VCaP (cell line): ENCODE measurements at regions not wholly inside any gene's neighbourhood (a gene's known extent, or its start where the extent isn't known, plus 50 kb on each side); places are given as distances from the start of the nearest gene placed in this dataset.

Experiments
- H3K27ac ChIP-seq: fragments of 450-650 bp; 2 replicates; pipeline ENCODE4 v1.5.1; 2017
- TF ChIP-seq, protein P1 (sequence below): fragments of 450-650 bp; conservative IDR thresholded peaks from 2 replicates; pipeline ENCODE4 v1.5.1; 2017; ENCODE audit warnings: mild to moderate bottlenecking, moderate library complexity

DNA sequence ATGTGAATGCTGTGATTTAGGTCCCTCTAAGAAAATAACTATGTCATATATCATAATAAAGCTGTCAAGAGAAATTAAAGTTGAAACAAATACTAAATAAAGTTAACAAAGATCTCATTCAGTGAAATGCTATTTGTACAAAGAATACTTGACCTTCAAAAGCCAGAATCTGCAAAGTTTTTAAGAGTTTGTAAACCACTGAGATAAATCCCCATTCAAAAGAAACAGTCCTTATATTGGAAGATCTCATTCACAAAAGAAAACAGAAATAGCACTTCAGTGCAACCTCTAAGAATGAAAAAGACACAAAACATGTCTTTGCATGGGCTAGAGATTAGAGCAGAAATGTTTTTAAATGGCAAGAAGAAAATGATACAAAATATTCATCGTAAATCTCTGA, 149.1 kb upstream of the USP38 start:
- TF ChIP-seq, protein P1, sequence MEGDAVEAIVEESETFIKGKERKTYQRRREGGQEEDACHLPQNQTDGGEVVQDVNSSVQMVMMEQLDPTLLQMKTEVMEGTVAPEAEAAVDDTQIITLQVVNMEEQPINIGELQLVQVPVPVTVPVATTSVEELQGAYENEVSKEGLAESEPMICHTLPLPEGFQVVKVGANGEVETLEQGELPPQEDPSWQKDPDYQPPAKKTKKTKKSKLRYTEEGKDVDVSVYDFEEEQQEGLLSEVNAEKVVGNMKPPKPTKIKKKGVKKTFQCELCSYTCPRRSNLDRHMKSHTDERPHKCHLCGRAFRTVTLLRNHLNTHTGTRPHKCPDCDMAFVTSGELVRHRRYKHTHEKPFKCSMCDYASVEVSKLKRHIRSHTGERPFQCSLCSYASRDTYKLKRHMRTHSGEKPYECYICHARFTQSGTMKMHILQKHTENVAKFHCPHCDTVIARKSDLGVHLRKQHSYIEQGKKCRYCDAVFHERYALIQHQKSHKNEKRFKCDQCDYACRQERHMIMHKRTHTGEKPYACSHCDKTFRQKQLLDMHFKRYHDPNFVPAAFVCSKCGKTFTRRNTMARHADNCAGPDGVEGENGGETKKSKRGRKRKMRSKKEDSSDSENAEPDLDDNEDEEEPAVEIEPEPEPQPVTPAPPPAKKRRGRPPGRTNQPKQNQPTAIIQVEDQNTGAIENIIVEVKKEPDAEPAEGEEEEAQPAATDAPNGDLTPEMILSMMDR: no peak
- H3K27ac ChIP-seq: no peak overlapping the region

DNA sequence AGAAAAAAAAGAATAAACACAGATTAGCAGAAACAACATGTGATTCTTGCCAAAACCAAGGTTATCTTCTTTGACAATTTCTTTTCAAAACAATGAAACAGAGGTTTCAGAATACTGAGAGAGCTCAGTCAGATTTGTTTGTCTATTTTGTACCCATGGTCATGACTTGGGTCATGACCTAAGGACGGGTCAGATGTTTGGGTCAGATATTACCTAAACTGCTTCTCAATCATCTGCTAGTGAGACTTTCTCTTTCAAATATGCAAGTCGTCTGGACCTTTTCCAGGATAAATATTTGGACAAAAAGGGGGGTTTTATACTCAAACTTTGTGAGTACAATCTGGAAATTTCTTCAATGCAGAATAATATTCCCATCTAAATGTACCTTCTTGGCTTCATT, 148.3 kb upstream of the USP38 start:
- TF ChIP-seq, protein P1: no peak
- H3K27ac ChIP-seq: no peak overlapping the region

DNA sequence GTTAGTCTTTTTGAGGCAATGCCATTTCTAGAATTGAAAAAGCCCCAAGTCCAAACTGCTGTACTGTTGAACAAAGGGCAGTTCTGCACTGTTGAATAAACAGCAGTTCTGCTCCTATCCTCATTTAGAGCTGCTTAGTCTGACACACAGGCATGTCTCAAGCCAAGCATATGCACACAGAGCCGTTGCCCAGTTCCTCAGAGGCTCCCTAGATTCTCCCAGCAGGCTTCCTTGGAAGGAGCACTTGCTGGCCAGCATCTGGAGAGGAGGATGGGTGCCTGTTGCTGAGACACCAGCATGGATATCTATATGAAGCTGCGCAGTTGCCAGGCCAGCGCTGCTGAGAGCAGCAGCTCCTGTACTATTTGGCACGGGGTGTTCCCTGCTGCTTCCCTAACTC, 138.3 kb upstream of the USP38 start:
- no peak overlapping the region for H3K27ac ChIP-seq
- TF ChIP-seq, protein P1: no peak

DNA sequence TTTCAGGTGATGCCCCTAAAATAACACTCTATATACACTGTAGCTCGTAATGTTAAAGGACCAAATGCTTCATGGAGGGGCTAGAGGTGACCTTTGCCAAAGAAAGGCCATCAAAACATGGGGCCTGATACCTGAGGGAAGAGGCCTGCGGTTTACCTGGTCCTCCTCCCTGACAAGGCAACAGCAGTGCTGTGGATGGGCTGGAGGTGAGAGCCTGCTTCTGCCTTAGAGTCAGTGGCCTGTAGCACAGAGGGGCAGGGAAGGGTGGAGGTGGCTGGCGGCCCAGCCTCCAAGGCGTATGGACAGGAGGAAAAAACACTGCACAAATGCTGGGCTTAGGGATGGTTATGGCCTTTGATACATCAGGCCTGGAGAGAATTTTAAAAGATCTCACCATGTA, 137.8 kb upstream of the USP38 start:
- no peak overlapping the region for H3K27ac ChIP-seq
- TF ChIP-seq, protein P1: no peak

DNA sequence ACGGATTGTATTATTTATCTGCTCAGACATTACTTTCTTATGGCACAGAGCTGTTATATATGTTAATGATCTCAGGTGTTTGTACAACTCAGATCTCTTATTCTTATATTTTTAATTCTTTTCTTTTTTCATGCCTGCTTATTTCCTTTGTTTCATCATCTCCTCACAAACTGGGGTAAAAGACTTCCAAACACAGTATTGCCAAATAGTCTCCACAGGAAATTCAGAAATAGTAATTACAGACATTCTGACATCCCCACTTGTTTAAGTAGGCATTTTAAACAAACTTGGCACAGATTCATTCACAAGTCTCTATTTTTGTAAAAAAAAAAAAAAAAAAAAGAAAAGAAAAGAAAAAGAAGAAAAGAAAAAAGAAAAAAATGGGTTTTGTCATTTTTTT, 129.7 kb upstream of the USP38 start:
- TF ChIP-seq, protein P1: no peak
- no peak overlapping the region for H3K27ac ChIP-seq

DNA sequence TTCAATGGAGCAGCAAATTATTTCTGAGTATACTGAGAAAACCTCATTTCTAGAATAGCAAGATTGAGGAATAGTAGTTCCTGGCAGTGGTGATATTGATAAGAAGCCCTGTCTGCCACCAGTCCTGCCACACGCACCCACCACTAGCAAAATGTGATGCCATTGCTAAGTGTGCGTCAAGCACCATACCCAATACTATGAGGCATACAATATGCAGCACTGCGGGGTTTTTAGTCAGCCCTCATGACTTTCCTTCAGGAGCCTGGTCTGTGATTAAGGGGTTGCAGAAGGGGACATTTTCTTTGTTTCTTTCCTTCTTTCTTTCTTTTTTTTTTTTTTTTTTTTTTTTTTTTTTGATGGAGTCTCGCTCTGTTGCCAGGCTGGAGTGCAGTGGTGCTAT, 128.7 kb upstream of the USP38 start:
- TF ChIP-seq, protein P1: no peak
- no peak overlapping the region for H3K27ac ChIP-seq

DNA sequence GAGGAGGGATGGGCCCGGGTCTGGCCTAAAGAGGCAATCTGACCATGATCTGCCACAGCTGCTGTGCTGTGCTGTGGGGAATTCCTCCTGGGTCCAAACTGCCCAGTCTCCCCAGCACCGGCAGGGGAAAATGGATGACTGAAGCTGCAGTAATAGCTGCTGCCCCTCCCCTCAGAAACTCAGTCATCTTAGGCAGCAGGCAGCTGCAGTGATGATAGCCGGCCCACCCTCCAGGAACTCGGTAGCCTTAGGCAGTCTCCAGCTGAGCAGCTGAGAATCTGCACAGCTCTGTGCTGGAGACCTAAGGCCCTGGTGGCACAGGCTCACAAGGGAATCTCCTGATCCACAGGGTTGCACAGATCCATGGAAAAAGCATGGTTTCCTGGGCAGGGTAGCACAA, 113.4 kb upstream of the USP38 start:
- H3K27ac ChIP-seq: no peak overlapping the region
- TF ChIP-seq, protein P1: no peak

DNA sequence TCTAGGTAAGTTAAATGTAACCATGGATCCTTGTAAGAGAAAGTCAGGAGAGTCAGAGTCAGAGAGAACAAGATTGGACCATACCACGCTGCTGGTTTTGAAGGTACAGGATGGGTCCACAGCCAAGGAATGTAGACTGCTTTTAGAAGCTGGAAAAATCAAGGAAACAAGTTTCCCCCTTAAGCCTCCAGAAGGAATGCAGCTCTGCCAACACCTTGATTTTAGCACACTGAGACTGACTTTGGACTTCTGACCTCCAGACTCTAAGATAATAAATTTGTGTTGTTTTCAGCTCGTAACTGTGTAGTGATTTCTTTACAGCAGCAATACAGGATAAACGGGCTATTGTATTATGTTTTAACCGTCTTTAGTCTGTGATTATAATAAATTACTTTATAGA, 108.0 kb upstream of the USP38 start:
- no peak overlapping the region for H3K27ac ChIP-seq
- TF ChIP-seq, protein P1: no peak
